Loucy (cell line): ENCODE measurements at regions not wholly inside any gene's neighbourhood (a gene's known extent, or its start where the extent isn't known, plus 50 kb on each side); places are given as distances from the start of the nearest gene placed in this dataset.

ENCODE experiments used
- H2AFZ ChIP-seq: fragments of 200-600 bp; sonication (generic); 2 replicates; pipeline ENCODE4 v1.6.0; 2016; ENCODE audit warnings: antibody characterized with exemption, mild to moderate bottlenecking, low read length, moderate library complexity
- H3F3A ChIP-seq: fragments of 200-600 bp; 2 replicates; pipeline ENCODE4 v1.6.0; 2016; ENCODE audit warnings: antibody characterized with exemption, low read depth, mild to moderate bottlenecking
- H3K27me3 ChIP-seq: fragments of 200-600 bp; sonication (generic); 2 replicates; pipeline ENCODE4 v1.6.1; 2014; ENCODE audit warnings: low read length, mild to moderate bottlenecking; ENCODE audit not compliant: insufficient read depth, poor library complexity, severe bottlenecking
- H3K36me3 ChIP-seq: fragments of 200-600 bp; sonication (generic); 2 replicates; pipeline ENCODE4 v1.6.1; 2016; ENCODE audit warnings: low read length; ENCODE audit not compliant: insufficient read depth
- H3K4me1 ChIP-seq: fragments of 200-600 bp; sonication (generic); 2 replicates; pipeline ENCODE4 v1.5.1; 2014; ENCODE audit warnings: low read length, mild to moderate bottlenecking; ENCODE audit not compliant: insufficient read depth, poor library complexity, severe bottlenecking
- H3K4me2 ChIP-seq: fragments of 200-600 bp; sonication (generic); 2 replicates; pipeline ENCODE4 v1.6.0; 2014; ENCODE audit warnings: antibody characterized with exemption, low read length, low read depth, mild to moderate bottlenecking; ENCODE audit not compliant: poor library complexity, severe bottlenecking
- H3K4me3 ChIP-seq: fragments of 200-600 bp; sonication (generic); 2 replicates; pipeline ENCODE4 v1.5.1; 2014; ENCODE audit warnings: low read length, mild to moderate bottlenecking, mixed read lengths; ENCODE audit not compliant: poor library complexity, severe bottlenecking
- H3K79me2 ChIP-seq: fragments of 200-600 bp; sonication (generic); 2 replicates; pipeline ENCODE4 v1.6.1; 2014; ENCODE audit warnings: low read length; ENCODE audit not compliant: insufficient read depth
- H3K9ac ChIP-seq: fragments of 200-600 bp; sonication (generic); 2 replicates; pipeline ENCODE4 v1.6.0; 2014; ENCODE audit warnings: mild to moderate bottlenecking, low read depth, low read length, moderate library complexity; ENCODE audit not compliant: poor library complexity, severe bottlenecking
- H3K9me2 ChIP-seq: fragments of 200-600 bp; sonication (generic); replicated peaks from 2 replicates; pipeline ENCODE4 v1.6.1; 2016; ENCODE audit warnings: low read depth, low read length, mixed read lengths
- H3K9me3 ChIP-seq: fragments of 200-600 bp; sonication (generic); 2 replicates; pipeline ENCODE4 v1.6.1; 2014; ENCODE audit warnings: mild to moderate bottlenecking, antibody characterized with exemption, low read length, low read depth; ENCODE audit not compliant: insufficient read depth
- H4K20me1 ChIP-seq: fragments of 200-600 bp; sonication (generic); 2 replicates; pipeline ENCODE4 v1.6.0; 2014; ENCODE audit warnings: antibody characterized with exemption, low read length, mild to moderate bottlenecking; ENCODE audit not compliant: insufficient read depth, poor library complexity, severe bottlenecking
- CTCF ChIP-seq: fragments of 200-600 bp; sonication (generic); conservative IDR thresholded peaks from 2 replicates; pipeline ENCODE4 v1.5.1; 2014; ENCODE audit warnings: mild to moderate bottlenecking, antibody characterized with exemption, low read length
- EZH2phosphoT487 ChIP-seq: fragments of 200-600 bp; IDR thresholded peaks from 2 replicates; pipeline ENCODE4 v1.6.1; 2018; ENCODE audit warnings: antibody characterized with exemption, mild to moderate bottlenecking, moderate library complexity, borderline replicate concordance

- H3K9me2 ChIP-seq = no peaks in the 10 kb centered on the region
- no peaks in the 10 kb centered on the region for H4K20me1 ChIP-seq
- H3K4me2 ChIP-seq = no peak overlapping the region
- H3K4me3 ChIP-seq = no peak overlapping the region
- no peaks in the 10 kb centered on the region for H3K27me3 ChIP-seq
- no peak overlapping the region for H3K9ac ChIP-seq
- TF ChIP-seq CTCF = no peak
- no peak for TF ChIP-seq EZH2phosphoT487
- H3K36me3 ChIP-seq = no peaks in the 10 kb centered on the region
- no peaks in the 10 kb centered on the region for H3K4me1 ChIP-seq
- H2AFZ ChIP-seq = no peak overlapping the region
- H3K79me2 ChIP-seq = no peaks in the 10 kb centered on the region
- H3F3A ChIP-seq = no peaks in the 10 kb centered on the region
- H3K9me3 ChIP-seq = no peaks in the 10 kb centered on the region
Measured at GRCh38 chr20:57043091-57043490, 223.3 kb downstream of the BMP7 start.

- no peak overlapping the region for H3K4me3 ChIP-seq
- no peak overlapping the region for H3K4me2 ChIP-seq
- H3K9me2 ChIP-seq = no peaks in the 10 kb centered on the region
- H3K27me3 ChIP-seq = no peaks in the 10 kb centered on the region
- H4K20me1 ChIP-seq = no peaks in the 10 kb centered on the region
- H2AFZ ChIP-seq = no peak overlapping the region
- no peaks in the 10 kb centered on the region for H3K36me3 ChIP-seq
- no peak for TF ChIP-seq CTCF
- no peak for TF ChIP-seq EZH2phosphoT487
- no peaks in the 10 kb centered on the region for H3K79me2 ChIP-seq
- H3F3A ChIP-seq = no peaks in the 10 kb centered on the region
- H3K9me3 ChIP-seq = no peaks in the 10 kb centered on the region
- no peak overlapping the region for H3K9ac ChIP-seq
- H3K4me1 ChIP-seq = no peaks in the 10 kb centered on the region
Measured at GRCh38 chr20:57043669-57044268, 222.7 kb downstream of the BMP7 start.

- H3K9ac ChIP-seq = no peak overlapping the region
- H3K4me2 ChIP-seq = no peak overlapping the region
- H3K9me2 ChIP-seq = no peaks in the 10 kb centered on the region
- no peaks in the 10 kb centered on the region for H3K9me3 ChIP-seq
- H3K36me3 ChIP-seq = no peaks in the 10 kb centered on the region
- no peaks in the 10 kb centered on the region for H3F3A ChIP-seq
- no peaks in the 10 kb centered on the region for H3K79me2 ChIP-seq
- H4K20me1 ChIP-seq = no peaks in the 10 kb centered on the region
- H3K27me3 ChIP-seq = no peaks in the 10 kb centered on the region
- no peak for TF ChIP-seq EZH2phosphoT487
- TF ChIP-seq CTCF = no peak
- no peak overlapping the region for H3K4me3 ChIP-seq
- no peaks in the 10 kb centered on the region for H3K4me1 ChIP-seq
- H2AFZ ChIP-seq = no peak overlapping the region
Measured at GRCh38 chr20:57047281-57048026, 219.0 kb downstream of the BMP7 start.
